ENCODE measurements at regions not wholly inside any gene's neighbourhood (a gene's known extent, or its start where the extent isn't known, plus 50 kb on each side); places are given as distances from the start of the nearest gene placed in this dataset.

GRCh38 chr7:110027385-110027784 lies 1063.5 kb upstream of the LRRN3 start:
- Histone ChIP-seq H3K36me3 (ENCODE audit: control insufficient read depth in 1 of 2, insufficient read depth in 2 of 2, low read length in 2 of 2) (no peaks in the 10 kb centered on the region), H3K4me1 (ENCODE audit: control insufficient read depth in 1 of 2, insufficient read depth in 2 of 2, low read length in 2 of 2) (no peaks in the 10 kb centered on the region), H3K9me3 (ENCODE audit: control insufficient read depth in 1 of 2, low read length in 2 of 2) (no peaks in the 10 kb centered on the region), H3K27me3 (ENCODE audit: control insufficient read depth in 1 of 2, insufficient read depth in 2 of 2, low read length in 2 of 2) (no peaks in the 10 kb centered on the region), H3K4me3 (ENCODE audit: low read depth in 1 of 2, low read length in 2 of 2) (no peak overlapping the region), H3K9ac (ENCODE audit: low read depth in 1 of 2, low read length in 2 of 2) (no peak overlapping the region), H3K27ac (ENCODE audit: low read depth, low read length) (no peak overlapping the region)

DNA sequence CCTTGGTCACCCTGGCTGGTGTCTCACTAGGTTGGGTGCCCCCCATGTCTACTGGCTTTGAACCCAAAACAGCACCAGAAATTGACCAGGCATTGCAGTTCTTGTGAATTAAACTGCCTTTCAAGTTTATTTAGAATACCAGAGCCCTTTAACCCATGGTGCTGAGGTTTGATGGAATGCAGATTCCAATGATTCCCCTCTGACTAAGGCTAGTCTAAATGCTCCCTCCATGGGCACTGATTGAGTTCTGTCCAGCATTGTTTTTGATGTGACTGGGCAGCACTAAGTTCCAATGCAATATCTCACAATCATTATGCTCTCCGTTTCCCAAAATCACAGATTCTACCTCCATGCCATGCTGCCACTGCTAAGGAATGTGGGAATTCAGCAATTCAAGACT lies 1047.4 kb upstream of the LRRN3 start:
- Histone ChIP-seq H3K9me3 (ENCODE audit: control insufficient read depth in 1 of 2, low read length in 2 of 2) (no peaks in the 10 kb centered on the region), H3K4me1 (ENCODE audit: control insufficient read depth in 1 of 2, insufficient read depth in 2 of 2, low read length in 2 of 2) (no peaks in the 10 kb centered on the region), H3K4me3 (ENCODE audit: low read depth in 1 of 2, low read length in 2 of 2) (no peak overlapping the region), H3K36me3 (ENCODE audit: control insufficient read depth in 1 of 2, insufficient read depth in 2 of 2, low read length in 2 of 2) (no peaks in the 10 kb centered on the region), H3K9ac (ENCODE audit: low read depth in 1 of 2, low read length in 2 of 2) (no peak overlapping the region), H3K27ac (ENCODE audit: low read depth, low read length) (no peak overlapping the region), H3K27me3 (ENCODE audit: control insufficient read depth in 1 of 2, insufficient read depth in 2 of 2, low read length in 2 of 2) (no peaks in the 10 kb centered on the region)

- no peak overlapping the region for H3K9ac ChIP-seq (ENCODE audit: low read depth in 1 of 2, low read length in 2 of 2)
- peaks cover 0 to 5% of the 10 kb centered on the region in 2 donors for H3K9me3 ChIP-seq (ENCODE audit: control insufficient read depth in 1 of 2, low read length in 2 of 2)
- no peak overlapping the region for H3K27ac ChIP-seq (ENCODE audit: low read depth, low read length)
- no peaks in the 10 kb centered on the region for H3K4me1 ChIP-seq (ENCODE audit: control insufficient read depth in 1 of 2, insufficient read depth in 2 of 2, low read length in 2 of 2)
- H3K27me3 ChIP-seq (ENCODE audit: control insufficient read depth in 1 of 2, insufficient read depth in 2 of 2, low read length in 2 of 2) = no peaks in the 10 kb centered on the region
- H3K4me3 ChIP-seq (ENCODE audit: low read depth in 1 of 2, low read length in 2 of 2) = no peak overlapping the region
- no peaks in the 10 kb centered on the region for H3K36me3 ChIP-seq (ENCODE audit: control insufficient read depth in 1 of 2, insufficient read depth in 2 of 2, low read length in 2 of 2)
These were observed 1040.1 kb upstream of the LRRN3 start for GRCh38 chr7:110050785-110051184.

DNA sequence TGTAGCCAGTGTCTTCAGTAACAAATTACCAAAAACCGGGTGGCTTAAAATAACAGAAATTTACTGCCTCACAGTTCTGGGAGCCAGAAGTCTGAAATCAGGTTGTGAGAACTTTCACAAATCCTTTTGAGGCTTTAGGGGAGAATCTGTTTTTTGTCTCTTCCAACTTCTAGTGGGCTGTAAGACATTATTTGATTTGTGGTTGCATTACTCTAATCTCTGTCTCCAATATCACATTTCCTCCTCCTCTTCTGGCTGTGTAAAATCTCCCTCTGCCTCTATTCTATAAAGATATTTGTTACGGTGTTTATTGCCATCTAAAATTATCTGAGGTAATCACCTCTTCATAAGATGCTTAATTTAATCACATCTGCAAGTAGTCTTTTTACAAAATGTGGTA lies 1039.6 kb upstream of the LRRN3 start:
- H3K9ac ChIP-seq (ENCODE audit: low read depth in 1 of 2, low read length in 2 of 2) = no peak overlapping the region
- H3K4me3 ChIP-seq (ENCODE audit: low read depth in 1 of 2, low read length in 2 of 2) = no peak overlapping the region
- H3K4me1 ChIP-seq (ENCODE audit: control insufficient read depth in 1 of 2, insufficient read depth in 2 of 2, low read length in 2 of 2) = no peaks in the 10 kb centered on the region
- no peaks in the 10 kb centered on the region for H3K36me3 ChIP-seq (ENCODE audit: control insufficient read depth in 1 of 2, insufficient read depth in 2 of 2, low read length in 2 of 2)
- H3K9me3 ChIP-seq (ENCODE audit: control insufficient read depth in 1 of 2, low read length in 2 of 2) = peaks cover 0 to 5% of the 10 kb centered on the region in 2 donors
- no peak overlapping the region for H3K27ac ChIP-seq (ENCODE audit: low read depth, low read length)
- H3K27me3 ChIP-seq (ENCODE audit: control insufficient read depth in 1 of 2, insufficient read depth in 2 of 2, low read length in 2 of 2) = no peaks in the 10 kb centered on the region

GRCh38 chr7:110056331-110056730 lies 1034.6 kb upstream of the LRRN3 start:
- no peaks in the 10 kb centered on the region for H3K27me3 ChIP-seq (ENCODE audit: control insufficient read depth in 1 of 2, insufficient read depth in 2 of 2, low read length in 2 of 2)
- no peaks in the 10 kb centered on the region for H3K4me1 ChIP-seq (ENCODE audit: control insufficient read depth in 1 of 2, insufficient read depth in 2 of 2, low read length in 2 of 2)
- no peak overlapping the region for H3K9ac ChIP-seq (ENCODE audit: low read depth in 1 of 2, low read length in 2 of 2)
- H3K9me3 ChIP-seq (ENCODE audit: control insufficient read depth in 1 of 2, low read length in 2 of 2) = peaks cover 0 to 5% of the 10 kb centered on the region in 2 donors
- no peak overlapping the region for H3K4me3 ChIP-seq (ENCODE audit: low read depth in 1 of 2, low read length in 2 of 2)
- H3K27ac ChIP-seq (ENCODE audit: low read depth, low read length) = no peak overlapping the region
- H3K36me3 ChIP-seq (ENCODE audit: control insufficient read depth in 1 of 2, insufficient read depth in 2 of 2, low read length in 2 of 2) = no peaks in the 10 kb centered on the region

DNA sequence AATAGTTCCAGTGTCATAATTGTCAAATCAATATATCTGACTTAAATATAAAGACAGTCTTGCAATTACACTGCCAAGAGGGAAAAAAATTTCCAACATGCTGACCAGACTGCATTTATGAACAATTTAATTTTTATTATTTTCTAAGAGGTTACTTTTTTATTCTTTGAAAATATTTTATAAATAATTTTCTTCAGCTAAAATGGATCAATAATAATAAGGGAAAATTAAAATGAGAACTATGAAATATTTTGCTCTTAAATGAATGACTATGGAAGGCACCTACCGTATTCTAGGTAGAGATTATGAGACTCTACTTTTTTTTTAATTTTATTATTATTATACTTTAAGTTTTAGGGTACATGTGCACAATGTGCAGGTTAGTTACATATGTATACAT lies 1032.5 kb upstream of the LRRN3 start:
- H3K4me1 ChIP-seq (ENCODE audit: control insufficient read depth in 1 of 2, insufficient read depth in 2 of 2, low read length in 2 of 2) = no peaks in the 10 kb centered on the region
- no peaks in the 10 kb centered on the region for H3K36me3 ChIP-seq (ENCODE audit: control insufficient read depth in 1 of 2, insufficient read depth in 2 of 2, low read length in 2 of 2)
- no peak overlapping the region for H3K4me3 ChIP-seq (ENCODE audit: low read depth in 1 of 2, low read length in 2 of 2)
- no peak overlapping the region for H3K27ac ChIP-seq (ENCODE audit: low read depth, low read length)
- H3K27me3 ChIP-seq (ENCODE audit: control insufficient read depth in 1 of 2, insufficient read depth in 2 of 2, low read length in 2 of 2) = no peaks in the 10 kb centered on the region
- peaks cover 0 to 5% of the 10 kb centered on the region in 2 donors for H3K9me3 ChIP-seq (ENCODE audit: control insufficient read depth in 1 of 2, low read length in 2 of 2)
- H3K9ac ChIP-seq (ENCODE audit: low read depth in 1 of 2, low read length in 2 of 2) = no peak overlapping the region

DNA sequence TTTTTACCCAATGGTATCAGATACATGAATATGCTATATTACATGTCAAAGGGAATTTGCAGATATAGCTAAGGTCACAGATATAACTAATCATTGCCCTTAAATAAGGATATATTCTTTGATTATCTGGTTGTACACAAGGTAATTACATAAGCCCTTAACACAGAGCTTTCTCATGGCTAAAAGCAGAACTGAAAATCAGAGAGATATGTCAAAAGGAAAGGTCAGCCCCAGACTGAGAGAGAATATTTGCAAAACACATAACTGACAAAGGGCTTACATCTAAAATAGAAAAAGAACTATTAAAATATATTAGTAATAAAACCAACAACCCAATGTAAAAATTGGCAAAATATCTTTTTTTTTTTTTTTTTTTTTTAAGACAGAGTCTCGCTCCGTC lies 1029.5 kb upstream of the LRRN3 start:
- Histone ChIP-seq H3K4me1 (ENCODE audit: control insufficient read depth in 1 of 2, insufficient read depth in 2 of 2, low read length in 2 of 2) (no peaks in the 10 kb centered on the region), H3K27me3 (ENCODE audit: control insufficient read depth in 1 of 2, insufficient read depth in 2 of 2, low read length in 2 of 2) (no peaks in the 10 kb centered on the region), H3K36me3 (ENCODE audit: control insufficient read depth in 1 of 2, insufficient read depth in 2 of 2, low read length in 2 of 2) (no peaks in the 10 kb centered on the region)

GRCh38 chr7:110065121-110065520 lies 1025.8 kb upstream of the LRRN3 start:
- H3K36me3 ChIP-seq (ENCODE audit: control insufficient read depth in 1 of 2, insufficient read depth in 2 of 2, low read length in 2 of 2) = no peaks in the 10 kb centered on the region
- H3K9me3 ChIP-seq (ENCODE audit: control insufficient read depth in 1 of 2, low read length in 2 of 2) = no peaks in the 10 kb centered on the region
- H3K4me1 ChIP-seq (ENCODE audit: control insufficient read depth in 1 of 2, insufficient read depth in 2 of 2, low read length in 2 of 2) = no peaks in the 10 kb centered on the region
- no peaks in the 10 kb centered on the region for H3K27me3 ChIP-seq (ENCODE audit: control insufficient read depth in 1 of 2, insufficient read depth in 2 of 2, low read length in 2 of 2)
- no peak overlapping the region for H3K4me3 ChIP-seq (ENCODE audit: low read depth in 1 of 2, low read length in 2 of 2)
- H3K27ac ChIP-seq (ENCODE audit: low read depth, low read length) = no peak overlapping the region
- H3K9ac ChIP-seq (ENCODE audit: low read depth in 1 of 2, low read length in 2 of 2) = no peak overlapping the region

More for the DNA sequence above, 1029.5 kb upstream of the LRRN3 start:
- H3K9ac ChIP-seq (ENCODE audit: low read depth in 1 of 2, low read length in 2 of 2) = no peak overlapping the region
- no peak overlapping the region for H3K4me3 ChIP-seq (ENCODE audit: low read depth in 1 of 2, low read length in 2 of 2)
- no peaks in the 10 kb centered on the region for H3K9me3 ChIP-seq (ENCODE audit: control insufficient read depth in 1 of 2, low read length in 2 of 2)
- H3K27ac ChIP-seq (ENCODE audit: low read depth, low read length) = no peak overlapping the region

GRCh38 chr7:110066843-110067242 lies 1024.1 kb upstream of the LRRN3 start:
- Histone ChIP-seq H3K4me3 (ENCODE audit: low read depth in 1 of 2, low read length in 2 of 2) (no peak overlapping the region), H3K27me3 (ENCODE audit: control insufficient read depth in 1 of 2, insufficient read depth in 2 of 2, low read length in 2 of 2) (no peaks in the 10 kb centered on the region), H3K4me1 (ENCODE audit: control insufficient read depth in 1 of 2, insufficient read depth in 2 of 2, low read length in 2 of 2) (no peaks in the 10 kb centered on the region), H3K36me3 (ENCODE audit: control insufficient read depth in 1 of 2, insufficient read depth in 2 of 2, low read length in 2 of 2) (no peaks in the 10 kb centered on the region), H3K9me3 (ENCODE audit: control insufficient read depth in 1 of 2, low read length in 2 of 2) (no peaks in the 10 kb centered on the region), H3K27ac (ENCODE audit: low read depth, low read length) (no peak overlapping the region), H3K9ac (ENCODE audit: low read depth in 1 of 2, low read length in 2 of 2) (no peak overlapping the region)

- no peaks in the 10 kb centered on the region for H3K27me3 ChIP-seq (ENCODE audit: control insufficient read depth in 1 of 2, insufficient read depth in 2 of 2, low read length in 2 of 2)
- no peak overlapping the region for H3K27ac ChIP-seq (ENCODE audit: low read depth, low read length)
- H3K4me3 ChIP-seq (ENCODE audit: low read depth in 1 of 2, low read length in 2 of 2) = no peak overlapping the region
- no peak overlapping the region for H3K9ac ChIP-seq (ENCODE audit: low read depth in 1 of 2, low read length in 2 of 2)
- H3K4me1 ChIP-seq (ENCODE audit: control insufficient read depth in 1 of 2, insufficient read depth in 2 of 2, low read length in 2 of 2) = no peaks in the 10 kb centered on the region
- H3K9me3 ChIP-seq (ENCODE audit: control insufficient read depth in 1 of 2, low read length in 2 of 2) = no peaks in the 10 kb centered on the region
- no peaks in the 10 kb centered on the region for H3K36me3 ChIP-seq (ENCODE audit: control insufficient read depth in 1 of 2, insufficient read depth in 2 of 2, low read length in 2 of 2)
These were observed 1019.7 kb upstream of the LRRN3 start for GRCh38 chr7:110071192-110071591.

DNA sequence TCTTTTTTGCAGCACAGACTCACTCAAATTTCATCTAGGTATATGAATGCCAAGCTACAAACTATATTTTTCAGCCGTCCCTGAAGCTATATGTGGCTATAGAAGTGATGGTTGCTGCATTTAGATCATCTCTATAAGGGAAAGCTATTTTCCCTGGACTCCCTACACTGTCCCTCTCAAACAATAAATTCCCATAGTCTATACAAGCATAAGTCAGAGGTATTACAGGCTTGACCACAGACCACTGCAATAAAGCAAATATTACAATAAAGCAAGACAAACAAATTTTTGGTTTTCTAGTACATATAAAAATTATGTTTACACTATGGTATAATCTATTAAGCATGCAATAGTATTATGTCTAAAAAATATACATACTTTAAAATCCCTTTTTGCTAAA lies 1015.5 kb upstream of the LRRN3 start:
- Histone ChIP-seq H3K27me3 (ENCODE audit: control insufficient read depth in 1 of 2, insufficient read depth in 2 of 2, low read length in 2 of 2) (no peaks in the 10 kb centered on the region), H3K36me3 (ENCODE audit: control insufficient read depth in 1 of 2, insufficient read depth in 2 of 2, low read length in 2 of 2) (no peaks in the 10 kb centered on the region), H3K4me3 (ENCODE audit: low read depth in 1 of 2, low read length in 2 of 2) (no peak overlapping the region), H3K4me1 (ENCODE audit: control insufficient read depth in 1 of 2, insufficient read depth in 2 of 2, low read length in 2 of 2) (no peaks in the 10 kb centered on the region), H3K9ac (ENCODE audit: low read depth in 1 of 2, low read length in 2 of 2) (no peak overlapping the region), H3K27ac (ENCODE audit: low read depth, low read length) (no peak overlapping the region), H3K9me3 (ENCODE audit: control insufficient read depth in 1 of 2, low read length in 2 of 2) (no peaks in the 10 kb centered on the region)

Data from duodenal mucosa (tissue), 2 donors.